ENCODE measurements at regions not wholly inside any gene's neighbourhood (a gene's known extent, or its start where the extent isn't known, plus 50 kb on each side); places are given as distances from the start of the nearest gene placed in this dataset.

GRCh38 chr13:97540696-97541095 is 106.7 kb downstream of the RAP2A start:
- TF ChIP-seq, protein P1, sequence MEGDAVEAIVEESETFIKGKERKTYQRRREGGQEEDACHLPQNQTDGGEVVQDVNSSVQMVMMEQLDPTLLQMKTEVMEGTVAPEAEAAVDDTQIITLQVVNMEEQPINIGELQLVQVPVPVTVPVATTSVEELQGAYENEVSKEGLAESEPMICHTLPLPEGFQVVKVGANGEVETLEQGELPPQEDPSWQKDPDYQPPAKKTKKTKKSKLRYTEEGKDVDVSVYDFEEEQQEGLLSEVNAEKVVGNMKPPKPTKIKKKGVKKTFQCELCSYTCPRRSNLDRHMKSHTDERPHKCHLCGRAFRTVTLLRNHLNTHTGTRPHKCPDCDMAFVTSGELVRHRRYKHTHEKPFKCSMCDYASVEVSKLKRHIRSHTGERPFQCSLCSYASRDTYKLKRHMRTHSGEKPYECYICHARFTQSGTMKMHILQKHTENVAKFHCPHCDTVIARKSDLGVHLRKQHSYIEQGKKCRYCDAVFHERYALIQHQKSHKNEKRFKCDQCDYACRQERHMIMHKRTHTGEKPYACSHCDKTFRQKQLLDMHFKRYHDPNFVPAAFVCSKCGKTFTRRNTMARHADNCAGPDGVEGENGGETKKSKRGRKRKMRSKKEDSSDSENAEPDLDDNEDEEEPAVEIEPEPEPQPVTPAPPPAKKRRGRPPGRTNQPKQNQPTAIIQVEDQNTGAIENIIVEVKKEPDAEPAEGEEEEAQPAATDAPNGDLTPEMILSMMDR (conservative IDR thresholded peaks at IDR 0.05 in 1 of 2, IDR thresholded peaks at IDR 0.05 in 1 of 2; ENCODE audit: extremely low read depth in 1 of 2, insufficient read depth in 1 of 2, low read depth in 1 of 2, low read length in 2 of 2), result no peak
- no peak for TF ChIP-seq EZH2 (IDR thresholded peaks at IDR 0.05; ENCODE audit: borderline replicate concordance, low read length)
